Sigmoid colon (tissue), 4 donors: ENCODE measurements at regions not wholly inside any gene's neighbourhood (a gene's known extent, or its start where the extent isn't known, plus 50 kb on each side); places are given as distances from the start of the nearest gene placed in this dataset.

Source experiments
- CTCF ChIP-seq, 4 experiments: fragments of 450-650 bp in 3 of 4; fragments of 200-600 bp in 1 of 4; IDR thresholded peaks; one replicate each; pipeline ENCODE4 v1.5.1; 2016 to 2019; ENCODE audit warnings: antibody characterized with exemption in 4 of 4, mild to moderate bottlenecking in 3 of 4, moderate library complexity in 2 of 4
- POLR2AphosphoS5 ChIP-seq, 4 donors: sonication (generic); formaldehyde crosslinking; IDR thresholded peaks; one replicate each; pipeline ENCODE4 v1.6.1; 2017; ENCODE audit warnings: antibody characterized with exemption in 4 of 4

- no peak for TF ChIP-seq CTCF (IDR thresholded peaks at IDR 0.05)
- TF ChIP-seq POLR2AphosphoS5 (IDR thresholded peaks at IDR 0.05) = no peak
Observed at GRCh38 chr5:5071554-5071953, 68.6 kb upstream of the ADAMTS16 start.
